Natural killer cell (primary cell): ENCODE measurements at regions not wholly inside any gene's neighbourhood (a gene's known extent, or its start where the extent isn't known, plus 50 kb on each side); places are given as distances from the start of the nearest gene placed in this dataset.

Experiments
- ATAC-seq, 3 donors: fragments of 150-1000 bp in 2 of 3; fragments of 200-7000 bp in 1 of 3; cut with Tn5 transposase; 1 replicate in 1 of 3; 2 replicates in 2 of 3; pipeline ENCODE4 v1.10.0; 2021; ENCODE audit warnings: mild to moderate bottlenecking in 2 of 3, moderate library complexity in 2 of 3
- DNase-seq, 2 donors: peaks; one replicate each; pipeline versions ENCODE4 v3.0.0 to v3.0.0-alpha.2; 2013 to 2021; ENCODE audit warnings: mixed read lengths in 1 of 2
- H3K27ac ChIP-seq: one replicate; pipeline ENCODE4 v1.5.1; 2013; ENCODE audit warnings: mild to moderate bottlenecking, low read length
- H3K27me3 ChIP-seq: one replicate; pipeline ENCODE4 v1.6.1; 2013; ENCODE audit warnings: low read length; ENCODE audit not compliant: control insufficient read depth, insufficient read depth
- H3K36me3 ChIP-seq: one replicate; pipeline ENCODE4 v1.6.1; 2013; ENCODE audit warnings: low read length; ENCODE audit not compliant: control insufficient read depth, insufficient read depth
- H3K4me1 ChIP-seq: one replicate; pipeline ENCODE4 v1.6.1; 2013; ENCODE audit warnings: low read length; ENCODE audit not compliant: control insufficient read depth, insufficient read depth
- H3K4me3 ChIP-seq: one replicate; pipeline ENCODE4 v1.5.1; 2013; ENCODE audit warnings: low read length
- H3K9me3 ChIP-seq: one replicate; pipeline ENCODE4 v1.6.1; 2013; ENCODE audit warnings: low read length; ENCODE audit not compliant: control insufficient read depth, insufficient read depth
- H3K27ac Mint-ChIP-seq, 2 donors: one replicate each; pipeline ENCODE4 v1.8.0; 2022; ENCODE audit warnings: mild to moderate bottlenecking in 2 of 2, mixed read lengths in 2 of 2, moderate library complexity in 1 of 2
- H3K27me3 Mint-ChIP-seq, 2 donors: one replicate each; pipeline ENCODE4 v1.8.0; 2022; ENCODE audit warnings: low read depth in 2 of 2, mixed read lengths in 2 of 2
- H3K36me3 Mint-ChIP-seq: one replicate; pipeline ENCODE4 v1.8.0; 2022; ENCODE audit warnings: mixed read lengths
- H3K4me1 Mint-ChIP-seq, 2 donors: one replicate each; pipeline ENCODE4 v1.8.0; 2022; ENCODE audit warnings: mixed read lengths in 2 of 2
- H3K4me3 Mint-ChIP-seq: one replicate; pipeline ENCODE4 v1.8.0; 2022; ENCODE audit warnings: mild to moderate bottlenecking, moderate library complexity, mixed read lengths
- H3K9me3 Mint-ChIP-seq, 2 donors: one replicate each; pipeline ENCODE4 v1.8.0; 2022; ENCODE audit warnings: mixed read lengths in 2 of 2
- WGBS: methylation state at CpG from one replicate; pipeline ENCODE4 v1.1.7; 2013; ENCODE audit warnings: missing lambda C conversion rate; ENCODE audit not compliant: insufficient coverage; 5-methylcytosine and 5-hydroxymethylcytosine counted together
- intact Hi-C: fragments of 100-400 bp; cut with micrococcal nuclease; formaldehyde crosslinking; loops from one replicate; pipeline ENCODE4 v1.14.2; 2022
- TF ChIP-seq, protein P1 (sequence below): fragments of 200-600 bp; IDR thresholded peaks from one replicate; pipeline ENCODE4 v1.8.0; 2022; ENCODE audit warnings: antibody characterized with exemption

DNA sequence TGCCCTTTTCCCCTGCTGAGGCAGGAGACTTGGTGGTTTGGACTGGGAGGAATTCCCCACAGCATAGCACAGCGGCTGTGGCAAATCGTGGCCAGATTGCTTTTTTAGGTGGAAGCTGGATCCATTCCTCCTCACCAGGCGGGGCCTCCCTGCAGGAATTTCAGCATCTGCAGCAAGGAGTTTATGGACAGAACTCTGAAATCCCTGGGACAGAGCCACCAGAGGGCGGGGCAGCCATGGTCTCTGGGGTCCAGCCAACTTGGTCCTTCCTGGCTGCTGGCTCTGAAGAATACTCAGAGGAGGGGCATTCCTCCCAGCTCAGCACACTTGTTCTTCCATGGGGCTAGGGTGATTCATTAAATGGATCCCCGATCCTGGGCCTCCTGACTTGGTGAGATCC is 794.3 kb downstream of the SH3BGRL start:
- ATAC-seq (no peak), DNase-seq (no peak)
- no peak overlapping the region for H3K4me3 ChIP-seq
- Mint-ChIP-seq H3K9me3 (peaks cover 0 to 3% of the 10 kb centered on the region in 2 donors), H3K27ac (no peak overlapping the region), H3K27me3 (no peaks in the 10 kb centered on the region), H3K36me3 (no peaks in the 10 kb centered on the region), H3K4me3 (no peak overlapping the region), H3K4me1 (no peaks in the 10 kb centered on the region)
- WGBS = 86% methylated on average over 5 of the region's 5 CpGs
- no peaks in the 10 kb centered on the region for H3K9me3 ChIP-seq
- no peaks in the 10 kb centered on the region for H3K4me1 ChIP-seq
- no peak overlapping the region for H3K27ac ChIP-seq
- intact Hi-C loops = no loop called here
- TF ChIP-seq, protein P1, sequence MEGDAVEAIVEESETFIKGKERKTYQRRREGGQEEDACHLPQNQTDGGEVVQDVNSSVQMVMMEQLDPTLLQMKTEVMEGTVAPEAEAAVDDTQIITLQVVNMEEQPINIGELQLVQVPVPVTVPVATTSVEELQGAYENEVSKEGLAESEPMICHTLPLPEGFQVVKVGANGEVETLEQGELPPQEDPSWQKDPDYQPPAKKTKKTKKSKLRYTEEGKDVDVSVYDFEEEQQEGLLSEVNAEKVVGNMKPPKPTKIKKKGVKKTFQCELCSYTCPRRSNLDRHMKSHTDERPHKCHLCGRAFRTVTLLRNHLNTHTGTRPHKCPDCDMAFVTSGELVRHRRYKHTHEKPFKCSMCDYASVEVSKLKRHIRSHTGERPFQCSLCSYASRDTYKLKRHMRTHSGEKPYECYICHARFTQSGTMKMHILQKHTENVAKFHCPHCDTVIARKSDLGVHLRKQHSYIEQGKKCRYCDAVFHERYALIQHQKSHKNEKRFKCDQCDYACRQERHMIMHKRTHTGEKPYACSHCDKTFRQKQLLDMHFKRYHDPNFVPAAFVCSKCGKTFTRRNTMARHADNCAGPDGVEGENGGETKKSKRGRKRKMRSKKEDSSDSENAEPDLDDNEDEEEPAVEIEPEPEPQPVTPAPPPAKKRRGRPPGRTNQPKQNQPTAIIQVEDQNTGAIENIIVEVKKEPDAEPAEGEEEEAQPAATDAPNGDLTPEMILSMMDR = no peak
- no peaks in the 10 kb centered on the region for H3K36me3 ChIP-seq
- H3K27me3 ChIP-seq = no peaks in the 10 kb centered on the region

DNA sequence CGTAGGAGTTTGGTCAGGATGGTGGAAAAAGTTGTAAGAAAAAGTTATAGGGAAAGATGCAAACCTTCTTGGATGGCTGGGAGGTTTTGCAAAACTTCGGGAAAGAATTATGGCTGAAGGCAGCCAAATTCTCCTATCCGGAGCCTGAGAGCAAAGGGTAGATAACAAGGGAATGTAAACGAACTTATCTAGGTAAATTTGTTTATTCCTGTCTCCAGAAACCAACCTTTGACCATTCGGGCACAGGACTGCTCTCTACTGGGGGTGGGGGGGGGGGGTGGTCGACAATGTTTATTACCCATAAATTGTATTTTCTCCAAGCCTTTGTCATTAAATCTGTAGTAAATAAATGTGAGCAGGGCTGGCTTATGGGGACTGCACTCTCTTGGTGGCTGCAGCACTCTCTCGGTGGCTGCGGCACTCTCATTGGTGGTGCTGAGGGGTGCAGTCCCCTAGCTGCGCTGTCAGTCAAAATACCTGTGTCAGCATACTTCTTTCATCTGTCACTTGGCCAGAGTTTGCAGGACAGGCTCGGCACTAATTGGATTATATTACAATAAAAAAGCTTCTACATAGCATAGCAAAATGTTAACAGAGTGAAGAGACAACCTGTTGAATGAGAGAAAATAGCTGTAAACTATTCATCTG is 827.8 kb downstream of the SH3BGRL start:
- Mint-ChIP-seq H3K9me3 (peaks cover 2 to 4% of the 10 kb centered on the region in 2 donors), H3K27ac (no peak overlapping the region), H3K27me3 (no peaks in the 10 kb centered on the region), H3K4me3 (no peak overlapping the region), H3K36me3 (no peaks in the 10 kb centered on the region), H3K4me1 (no peaks in the 10 kb centered on the region)
- intact Hi-C loops = no loop called here
- Histone ChIP-seq H3K4me3 (no peak overlapping the region), H3K4me1 (no peaks in the 10 kb centered on the region), H3K36me3 (no peaks in the 10 kb centered on the region), H3K27me3 (no peaks in the 10 kb centered on the region), H3K9me3 (no peaks in the 10 kb centered on the region), H3K27ac (no peak overlapping the region)
- DNase-seq = no peak
- ATAC-seq = no peak
- 93% methylated on average over 5 of the region's 10 CpGs for WGBS
- TF ChIP-seq, protein P1 = no peak

DNA sequence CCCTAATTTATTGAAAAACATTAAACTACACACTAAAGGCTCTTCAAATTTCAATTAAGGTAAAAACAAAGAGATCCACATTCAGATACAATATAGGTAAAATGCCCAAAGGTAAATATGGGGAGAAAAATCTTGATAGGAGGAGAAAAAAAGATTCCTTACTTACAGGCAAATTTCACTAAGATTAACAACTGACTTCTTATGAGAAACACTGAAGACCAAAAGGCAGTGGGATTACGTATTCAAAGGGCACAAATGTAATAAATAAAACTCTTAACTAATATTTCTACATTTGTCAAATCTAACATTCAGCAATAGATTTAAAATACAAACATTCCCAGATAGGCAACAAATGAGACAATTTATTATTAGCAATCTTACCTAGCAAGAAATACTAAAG is 829.3 kb downstream of the SH3BGRL start:
- H3K9me3 Mint-ChIP-seq = peaks cover 2 to 4% of the 10 kb centered on the region in 2 donors
- no peaks in the 10 kb centered on the region for H3K27me3 Mint-ChIP-seq
- TF ChIP-seq, protein P1 = no peak
- Histone ChIP-seq H3K27ac (no peak overlapping the region), H3K36me3 (no peaks in the 10 kb centered on the region), H3K9me3 (no peaks in the 10 kb centered on the region), H3K27me3 (no peaks in the 10 kb centered on the region), H3K4me1 (no peaks in the 10 kb centered on the region), H3K4me3 (no peak overlapping the region)
- H3K4me1 Mint-ChIP-seq = no peaks in the 10 kb centered on the region
- intact Hi-C loops = no loop called here
- H3K36me3 Mint-ChIP-seq = no peaks in the 10 kb centered on the region
- DNase-seq (no peak), ATAC-seq (no peak)
- H3K4me3 Mint-ChIP-seq = no peak overlapping the region
- H3K27ac Mint-ChIP-seq = no peak overlapping the region
- WGBS = 86% methylated on average over 1 of the region's 1 CpG

DNA sequence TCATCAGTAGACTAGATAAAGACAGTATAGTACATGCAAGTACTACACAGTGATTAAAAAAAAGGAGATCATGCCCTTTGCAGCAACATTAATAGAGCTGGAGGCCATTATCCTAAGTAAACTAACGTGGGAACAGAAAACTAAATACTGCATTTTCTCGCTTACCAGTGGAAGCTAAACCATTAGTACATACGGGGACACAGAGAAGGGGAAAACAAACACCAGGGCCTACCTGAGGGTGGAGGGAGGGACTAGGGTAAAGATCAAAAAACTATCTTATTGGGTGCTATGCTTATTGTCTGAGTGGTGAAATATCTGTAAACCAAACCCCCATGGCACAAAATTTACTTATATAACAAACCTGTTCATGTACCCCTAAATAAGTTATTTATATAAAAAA is 836.9 kb downstream of the SH3BGRL start:
- no peaks in the 10 kb centered on the region for H3K9me3 ChIP-seq
- DNase-seq (no peak), ATAC-seq (no peak)
- no peak overlapping the region for H3K4me3 Mint-ChIP-seq
- no peaks in the 10 kb centered on the region for H3K36me3 Mint-ChIP-seq
- H3K27me3 ChIP-seq = no peaks in the 10 kb centered on the region
- no peak overlapping the region for H3K27ac ChIP-seq
- H3K9me3 Mint-ChIP-seq = peaks cover 0 to 2% of the 10 kb centered on the region in 2 donors
- intact Hi-C loops = no loop called here
- H3K36me3 ChIP-seq = no peaks in the 10 kb centered on the region
- H3K27me3 Mint-ChIP-seq = no peaks in the 10 kb centered on the region
- H3K4me3 ChIP-seq = no peak overlapping the region
- H3K4me1 Mint-ChIP-seq = no peaks in the 10 kb centered on the region
- TF ChIP-seq, protein P1 = no peak
- no peak overlapping the region for H3K27ac Mint-ChIP-seq
- H3K4me1 ChIP-seq = no peaks in the 10 kb centered on the region
- WGBS = 96% methylated on average over 3 of the region's 3 CpGs
